SK-N-DZ (cell line): ENCODE measurements at regions not wholly inside any gene's neighbourhood (a gene's known extent, or its start where the extent isn't known, plus 50 kb on each side); places are given as distances from the start of the nearest gene placed in this dataset.

Source experiments
- DNase-seq: peaks from one replicate; pipeline ENCODE4 v3.0.0-alpha.2; 2015; ENCODE audit warnings: low spot score

DNA sequence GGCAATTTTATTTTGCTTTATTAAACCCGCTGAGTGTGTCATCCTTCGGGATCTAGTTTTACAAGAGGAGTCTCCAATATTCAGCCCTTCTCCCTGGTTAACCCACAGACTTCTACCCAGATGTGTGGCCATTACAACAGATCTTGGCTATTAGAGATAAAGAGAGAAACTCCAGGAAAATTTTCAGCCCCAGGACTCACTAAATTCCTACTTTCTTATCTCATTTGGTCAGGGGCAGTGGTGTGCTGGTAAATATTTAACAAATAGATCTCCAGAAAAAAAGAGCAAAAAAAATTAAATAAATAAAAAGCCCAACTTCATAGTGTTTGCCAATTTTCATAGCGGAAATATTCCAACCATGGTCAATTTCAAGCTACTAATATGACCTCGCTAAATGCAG lies 168.4 kb downstream of the RND3 start:
- no peak for DNase-seq

DNA sequence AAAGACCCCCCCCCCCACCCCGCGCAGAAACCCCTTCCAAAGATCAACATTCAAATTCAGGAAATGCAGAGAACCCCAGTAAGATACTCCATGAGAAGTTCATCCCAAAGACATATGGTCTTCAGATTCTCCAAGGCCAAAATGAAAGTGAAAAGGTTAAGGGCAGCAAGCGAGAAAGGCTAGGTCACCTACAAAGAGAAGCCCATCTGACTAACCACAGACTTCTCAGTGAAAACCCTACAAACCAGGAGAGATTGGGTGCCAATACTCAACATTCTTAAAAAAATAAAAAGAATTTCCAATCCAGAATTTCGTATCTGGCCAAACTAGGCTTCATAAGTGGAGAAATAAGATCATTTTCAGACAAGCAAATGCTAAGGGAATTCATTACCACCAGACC lies 175.2 kb downstream of the RND3 start:
- DNase-seq: no peak

DNA sequence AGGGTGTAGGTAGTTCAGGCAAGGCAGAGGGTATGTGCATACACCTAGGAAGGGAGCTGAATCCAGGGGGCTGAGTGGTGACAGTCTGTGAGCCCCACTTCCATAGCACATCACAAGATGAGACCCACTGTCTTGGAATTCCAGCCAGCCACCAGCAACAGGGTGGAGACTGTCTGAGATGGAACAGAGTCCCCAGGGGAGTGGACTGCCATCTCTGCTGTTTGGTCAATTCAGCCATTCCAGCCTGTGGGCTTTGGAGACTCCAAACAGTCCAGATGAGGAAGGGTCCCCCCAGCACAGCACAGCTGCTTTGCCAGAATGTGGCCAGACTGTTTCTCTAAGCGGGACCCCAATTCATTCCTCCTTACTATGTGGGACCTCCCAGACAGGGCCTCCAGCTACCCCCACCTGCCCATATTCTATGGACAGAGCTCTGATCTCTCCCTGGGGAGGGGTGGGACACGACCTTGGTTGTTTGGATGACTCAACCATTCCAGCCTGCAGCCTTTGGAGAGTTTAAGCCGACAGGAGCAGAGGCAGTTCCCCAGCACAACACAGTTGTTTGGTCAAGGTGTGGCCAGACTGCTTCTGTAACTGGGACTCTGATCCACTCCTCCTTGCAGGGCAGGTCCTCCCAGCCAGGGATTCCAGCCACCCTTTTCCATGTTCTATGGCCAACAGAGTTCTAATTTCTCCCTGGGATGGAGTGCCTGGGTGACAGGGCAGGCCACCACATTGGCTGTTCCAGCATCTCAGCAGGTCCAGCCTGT lies 178.0 kb downstream of the RND3 start:
- DNase-seq: no peak

DNA sequence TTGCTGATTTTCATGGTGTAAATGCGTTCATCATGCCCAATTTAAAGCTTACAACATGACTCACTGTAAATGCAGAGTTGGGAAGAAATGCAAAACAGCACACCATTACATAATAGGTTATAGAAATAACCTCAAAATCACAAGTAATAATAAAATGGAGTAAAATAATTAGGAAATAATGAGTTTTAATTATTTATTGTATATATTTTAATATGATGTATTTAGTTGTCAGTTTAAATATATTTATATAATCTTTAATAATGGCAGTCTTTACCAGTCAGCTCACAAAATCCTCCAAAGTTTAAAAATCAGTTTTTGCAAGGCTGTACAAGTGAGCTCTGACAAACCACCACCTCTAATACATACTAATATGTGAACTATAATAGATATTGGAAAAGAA lies 180.2 kb downstream of the RND3 start:
- DNase-seq: no peak

DNA sequence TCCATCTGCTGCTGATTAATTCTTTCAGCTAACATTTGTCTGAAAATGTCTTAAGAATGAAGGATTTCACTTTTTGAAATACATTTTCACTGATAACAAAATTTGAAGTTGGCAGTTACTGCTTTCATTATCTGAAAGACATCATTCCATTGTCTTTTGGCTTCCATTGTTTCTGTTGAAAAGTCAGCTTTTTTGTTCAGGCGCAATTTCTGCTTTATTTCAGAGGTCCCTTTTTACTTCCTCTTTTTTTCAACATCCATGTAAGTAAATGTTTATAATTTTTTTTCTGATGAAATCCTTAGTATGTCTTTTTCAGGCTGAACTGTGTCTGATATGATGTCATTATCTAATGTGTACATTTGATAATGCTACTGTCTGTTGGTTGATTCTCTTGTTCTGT lies 184.2 kb downstream of the RND3 start:
- no peak for DNase-seq

DNA sequence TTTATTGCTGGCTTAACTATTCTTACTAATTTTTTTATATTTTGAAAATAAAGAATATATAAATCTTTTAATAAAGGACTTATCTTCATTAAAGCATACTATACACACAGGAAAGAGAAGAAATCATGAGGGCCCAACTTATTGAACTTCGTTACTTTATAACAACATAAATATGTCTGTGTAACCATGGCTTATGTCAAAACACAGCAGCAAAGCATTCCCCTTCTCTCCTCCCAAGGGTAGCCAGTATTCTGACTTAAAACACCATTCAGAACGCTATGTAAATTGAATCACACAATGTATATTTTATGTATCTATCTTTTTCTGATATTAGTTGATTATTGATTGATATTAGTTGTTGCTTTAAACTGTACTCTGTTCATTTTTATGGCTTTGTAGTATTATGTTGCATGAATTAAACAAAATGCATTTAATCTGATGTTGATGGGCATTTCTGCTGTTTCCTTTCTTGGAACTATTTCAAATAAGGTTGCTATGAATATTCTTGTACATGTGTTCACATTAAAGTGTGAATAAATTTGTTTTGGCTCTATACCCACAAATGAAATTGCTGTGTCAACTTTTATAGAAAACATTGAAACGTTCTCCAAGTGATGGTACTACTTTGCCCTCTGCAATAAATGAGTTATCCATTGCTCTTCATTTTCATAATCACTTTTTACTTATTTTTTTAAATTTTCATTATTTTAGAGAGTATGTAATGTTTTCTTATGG lies 188.7 kb downstream of the RND3 start:
- DNase-seq: no peak

DNA sequence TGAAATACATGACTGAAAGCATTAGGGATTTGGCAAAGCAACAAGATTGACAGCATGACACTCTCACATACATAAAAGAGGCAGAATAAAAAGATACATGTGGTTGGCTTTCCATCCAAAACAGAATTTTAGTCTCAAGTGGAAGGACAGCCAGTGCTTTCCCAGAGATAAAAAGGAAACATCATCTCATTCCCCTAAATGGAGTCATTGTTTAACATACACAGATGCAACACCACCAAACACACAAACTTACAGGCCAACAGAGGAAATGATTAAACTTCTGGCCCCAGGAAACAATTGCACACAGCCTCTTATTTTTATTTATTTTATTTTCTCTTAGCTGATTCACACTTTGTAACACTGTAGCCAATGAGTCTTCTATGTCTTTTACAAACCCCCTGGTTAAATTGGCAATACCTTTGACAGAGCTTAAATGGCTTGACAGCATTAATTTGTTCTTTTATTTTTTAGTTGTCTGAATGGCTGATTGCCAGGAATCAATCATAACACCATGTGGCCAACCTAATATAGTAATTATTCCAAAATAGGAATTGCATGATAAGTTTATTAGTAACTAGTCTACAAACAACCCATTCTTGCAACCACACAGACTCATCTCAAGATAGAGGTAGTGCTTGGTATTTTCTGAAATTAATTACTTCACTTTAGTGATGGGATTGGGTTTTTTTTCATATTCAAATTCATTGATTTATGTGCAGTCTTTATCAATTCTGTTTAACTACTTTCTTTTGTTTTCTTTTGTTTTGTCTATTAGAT lies 190.5 kb downstream of the RND3 start:
- no peak for DNase-seq

DNA sequence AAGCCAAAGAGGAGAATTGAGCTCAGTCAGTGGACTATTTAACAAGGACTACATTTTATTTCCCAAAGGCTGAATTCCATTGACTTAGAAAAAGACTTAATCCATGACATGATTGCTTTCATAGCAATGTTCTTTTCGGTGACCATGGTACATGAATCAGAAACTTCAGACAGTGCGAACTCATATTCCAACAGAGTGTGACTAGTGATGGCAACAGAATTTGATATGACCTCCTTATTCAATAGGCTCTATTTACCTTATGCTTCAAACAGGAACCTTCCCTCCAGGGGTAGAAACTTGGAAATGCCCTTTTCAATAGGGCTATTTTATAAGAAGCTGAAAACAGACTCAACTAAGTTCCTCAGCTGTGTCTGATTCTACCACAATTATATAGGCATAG lies 191.9 kb downstream of the RND3 start:
- no peak for DNase-seq

DNA sequence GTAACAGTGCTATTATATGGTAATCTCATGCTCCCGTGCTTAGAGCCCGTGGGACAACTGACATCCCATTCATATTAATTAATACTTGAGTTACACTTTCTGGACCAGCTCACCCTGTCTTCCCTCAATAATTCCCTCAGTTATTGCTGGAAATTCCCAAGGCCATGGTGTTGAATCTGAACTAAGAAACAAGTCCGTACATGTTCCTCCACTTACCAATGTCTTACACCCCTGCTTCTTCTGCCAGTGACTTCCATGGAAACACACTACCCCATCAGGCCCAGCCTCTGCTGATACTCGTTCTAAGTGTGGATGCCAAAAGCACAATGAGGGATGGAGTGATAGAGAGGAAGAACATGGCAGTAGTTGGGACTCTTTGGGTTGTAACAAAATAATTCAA lies 193.7 kb downstream of the RND3 start:
- DNase-seq: no peak

DNA sequence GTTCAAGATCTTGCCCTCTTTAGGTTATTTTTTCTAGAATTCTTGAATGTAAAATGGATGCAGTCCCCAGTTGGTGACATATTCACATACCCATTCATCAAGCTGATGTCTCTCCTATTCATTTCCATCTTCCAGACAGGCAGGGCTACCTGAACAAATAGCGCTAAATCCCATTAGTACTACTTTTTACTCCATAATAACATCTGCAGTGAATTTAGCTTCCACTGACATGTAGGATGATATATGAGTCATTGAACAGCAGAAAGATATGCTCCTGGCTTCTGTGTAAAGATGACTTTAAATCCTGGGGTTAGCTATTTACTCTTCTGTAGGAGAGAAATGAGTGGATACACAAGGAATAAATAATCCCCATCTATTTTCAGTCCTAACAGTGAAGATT lies 194.7 kb downstream of the RND3 start:
- DNase-seq: peak; percentile 24

DNA sequence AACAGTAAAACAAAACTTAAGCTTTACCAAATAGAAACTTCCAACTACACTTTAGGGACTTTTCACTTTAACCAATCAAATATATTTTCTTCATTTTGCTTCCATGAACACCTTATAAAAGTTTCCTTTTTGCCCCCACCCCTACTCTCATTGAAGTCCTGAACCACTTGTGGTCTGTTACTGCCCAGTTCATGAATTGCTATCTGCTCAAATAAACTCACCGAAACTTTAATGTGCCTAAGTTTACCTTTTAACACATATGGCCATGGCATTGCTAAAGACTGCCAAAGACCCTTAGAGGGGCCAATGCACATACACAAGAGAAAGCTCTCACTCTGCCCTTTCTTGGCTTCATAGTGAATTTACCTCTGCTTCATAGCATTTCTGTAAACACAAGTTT lies 195.3 kb downstream of the RND3 start:
- no peak for DNase-seq

DNA sequence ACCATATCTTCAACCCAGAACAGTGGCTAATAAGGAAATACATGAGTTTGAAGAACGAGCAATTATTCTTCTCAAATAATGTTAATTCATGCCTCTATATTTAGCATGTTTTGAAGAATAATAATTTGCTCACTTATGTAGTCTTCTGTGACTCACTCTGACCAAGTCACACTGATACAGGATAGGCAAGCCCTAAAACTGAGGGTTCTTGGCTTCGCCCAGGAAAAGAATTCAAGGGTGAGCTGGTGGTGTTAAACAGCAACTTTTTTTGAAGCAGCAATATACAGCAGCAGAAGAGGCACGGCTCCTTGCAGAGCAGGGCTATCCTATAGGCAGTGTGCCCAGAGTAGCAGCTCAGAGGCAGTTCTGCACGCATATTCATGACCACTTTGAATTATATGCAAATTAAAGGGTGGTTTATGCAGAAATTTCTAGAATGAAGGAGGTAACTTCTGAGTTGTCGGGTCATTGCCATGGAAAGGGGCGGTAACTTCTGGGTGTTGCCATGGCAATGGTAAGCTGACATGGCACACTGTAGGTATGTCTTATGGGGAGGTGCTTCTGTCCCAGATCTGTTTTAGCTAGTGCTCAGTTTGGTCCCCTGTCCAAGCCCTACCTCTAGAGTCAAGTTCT lies 200.6 kb downstream of the RND3 start:
- no peak for DNase-seq

DNA sequence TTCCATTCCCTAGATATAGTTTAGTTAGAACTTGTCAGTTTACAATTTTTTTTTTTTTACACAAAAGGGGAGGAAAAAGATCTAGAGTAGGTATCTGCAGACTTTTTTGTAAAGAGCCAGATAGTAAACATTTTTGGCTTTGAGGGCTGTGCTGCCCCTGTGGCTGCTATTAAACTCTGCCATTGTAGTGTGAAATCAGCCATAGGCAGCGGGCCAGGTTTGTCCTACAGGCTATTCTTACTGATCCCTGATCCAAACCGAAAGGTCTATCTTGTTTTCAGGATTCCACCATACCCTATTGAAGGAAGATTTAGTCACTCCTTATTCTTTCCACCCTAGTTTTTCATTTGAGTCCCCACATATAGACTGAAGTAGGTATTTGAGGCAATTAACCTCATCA lies 203.4 kb downstream of the RND3 start:
- no peak for DNase-seq

DNA sequence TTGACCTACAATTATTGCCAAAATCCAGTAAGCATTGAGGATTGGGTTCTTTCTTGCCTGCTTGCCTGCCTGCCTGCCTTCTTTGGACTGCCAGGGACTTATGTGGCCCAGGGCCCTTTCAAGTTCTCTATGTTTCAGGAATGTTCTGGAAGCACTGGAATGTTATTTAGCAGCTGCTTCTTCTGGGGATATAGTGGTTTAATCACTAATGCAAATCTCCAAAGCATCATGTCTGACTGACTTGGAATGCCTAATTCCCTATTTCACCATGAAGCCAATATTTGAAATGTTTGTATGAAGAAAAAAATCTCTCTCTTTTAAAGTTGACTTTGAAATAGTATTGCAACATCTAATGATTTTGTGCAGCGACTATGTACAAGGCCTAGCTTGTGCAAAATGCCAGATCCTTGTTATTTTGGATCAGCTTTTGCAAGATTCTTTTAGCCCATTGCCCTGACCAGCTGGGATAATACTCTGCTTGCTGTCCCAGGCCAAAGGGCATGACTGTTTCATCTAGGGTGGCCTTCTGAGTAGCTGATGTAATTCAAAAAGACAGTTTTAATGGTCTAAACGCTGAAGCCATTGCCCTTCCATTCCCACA lies 204.6 kb downstream of the RND3 start:
- no peak for DNase-seq

DNA sequence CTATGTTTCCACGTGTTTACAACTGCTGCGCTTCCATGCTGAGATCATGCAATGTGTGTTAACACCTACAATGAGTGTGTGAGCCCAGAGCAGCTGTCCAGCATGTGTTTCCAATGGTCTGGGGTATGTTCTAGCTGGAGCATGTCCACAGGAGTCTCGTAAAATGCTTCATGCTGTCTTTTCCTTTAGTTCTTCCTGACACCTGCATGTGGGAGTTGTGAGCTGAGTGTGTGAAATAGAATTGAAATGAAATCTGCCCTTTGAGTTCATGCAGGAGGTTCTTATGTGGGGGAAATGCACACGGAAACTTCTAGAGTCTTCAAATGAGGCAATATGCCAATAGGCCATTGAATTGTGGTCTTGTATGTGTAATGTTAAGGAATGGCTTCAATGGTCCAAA lies 205.1 kb downstream of the RND3 start:
- DNase-seq: no peak

DNA sequence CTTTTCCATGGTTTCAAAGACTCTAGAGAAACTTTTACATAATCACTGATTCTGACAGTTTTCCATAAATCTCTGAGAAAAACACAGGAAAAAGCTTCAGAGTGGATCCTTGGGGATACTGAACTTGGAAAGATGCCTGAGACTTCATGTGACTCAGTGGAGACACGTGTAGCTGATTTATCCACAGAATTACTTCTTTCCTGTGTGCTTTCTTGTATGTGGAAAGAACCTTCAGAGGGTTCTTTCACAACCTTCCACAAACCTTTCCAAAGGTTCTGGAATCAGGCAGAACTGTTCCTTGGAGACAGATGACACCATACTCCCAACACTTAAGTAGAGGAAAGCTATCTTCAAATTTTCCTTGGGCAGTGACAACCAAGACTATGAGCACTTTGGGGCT lies 207.2 kb downstream of the RND3 start:
- DNase-seq: no peak

DNA sequence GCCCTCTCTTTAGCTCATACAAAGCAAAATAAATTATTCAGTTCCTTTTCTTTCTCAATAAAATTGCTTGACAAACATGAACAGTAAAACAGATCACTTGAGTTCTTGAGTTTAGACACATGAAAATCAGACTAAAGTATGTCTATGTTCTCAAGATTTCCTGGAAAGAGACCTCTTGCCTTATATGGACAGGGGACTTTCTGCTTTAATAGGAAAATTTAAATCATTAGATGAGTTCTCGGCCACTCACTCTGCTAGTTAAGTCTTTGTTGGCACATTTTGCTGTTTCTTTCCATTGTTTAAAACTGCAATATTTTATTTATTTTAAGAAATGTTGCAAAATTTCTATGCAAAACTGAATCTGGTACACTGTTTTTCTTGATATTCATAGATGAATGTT lies 207.8 kb downstream of the RND3 start:
- DNase-seq: no peak

DNA sequence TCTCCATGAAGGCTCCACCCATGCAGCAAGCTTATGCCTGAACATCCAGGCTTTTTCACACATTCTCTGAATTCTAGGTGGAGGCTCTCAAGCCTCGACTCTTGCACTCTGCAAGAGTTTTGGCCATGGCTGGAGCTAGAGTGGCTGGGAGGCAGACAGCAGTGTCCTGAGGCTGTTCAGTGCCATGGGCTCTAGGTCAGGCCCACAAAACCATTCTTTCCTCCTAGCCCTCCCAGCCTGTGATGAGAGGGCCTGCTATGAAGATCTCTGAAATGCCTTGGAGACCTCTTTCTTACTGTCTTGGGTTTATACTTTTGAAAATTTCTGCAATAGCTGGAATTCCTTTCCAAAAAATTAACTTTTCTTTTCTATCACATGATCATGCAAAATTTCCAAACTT lies 210.7 kb downstream of the RND3 start:
- DNase-seq: no peak

DNA sequence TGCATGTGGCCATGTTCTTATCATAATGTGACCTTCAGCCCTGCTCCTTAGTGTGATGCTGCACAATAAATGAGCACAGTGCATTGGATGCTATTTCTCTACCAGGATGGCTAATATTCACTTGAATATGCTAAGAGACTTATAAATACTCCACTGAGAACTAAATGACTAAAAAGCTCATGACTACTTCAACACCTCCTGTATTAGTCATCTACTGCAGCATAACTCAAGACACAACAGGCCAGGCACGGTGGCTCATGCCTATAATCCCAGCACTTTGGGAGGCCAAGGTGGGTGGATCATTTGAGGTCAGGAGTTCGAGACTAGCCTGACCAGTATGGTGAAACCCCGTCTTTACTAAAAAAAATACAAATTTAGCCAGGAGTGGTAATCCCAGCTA lies 213.4 kb downstream of the RND3 start:
- no peak for DNase-seq

DNA sequence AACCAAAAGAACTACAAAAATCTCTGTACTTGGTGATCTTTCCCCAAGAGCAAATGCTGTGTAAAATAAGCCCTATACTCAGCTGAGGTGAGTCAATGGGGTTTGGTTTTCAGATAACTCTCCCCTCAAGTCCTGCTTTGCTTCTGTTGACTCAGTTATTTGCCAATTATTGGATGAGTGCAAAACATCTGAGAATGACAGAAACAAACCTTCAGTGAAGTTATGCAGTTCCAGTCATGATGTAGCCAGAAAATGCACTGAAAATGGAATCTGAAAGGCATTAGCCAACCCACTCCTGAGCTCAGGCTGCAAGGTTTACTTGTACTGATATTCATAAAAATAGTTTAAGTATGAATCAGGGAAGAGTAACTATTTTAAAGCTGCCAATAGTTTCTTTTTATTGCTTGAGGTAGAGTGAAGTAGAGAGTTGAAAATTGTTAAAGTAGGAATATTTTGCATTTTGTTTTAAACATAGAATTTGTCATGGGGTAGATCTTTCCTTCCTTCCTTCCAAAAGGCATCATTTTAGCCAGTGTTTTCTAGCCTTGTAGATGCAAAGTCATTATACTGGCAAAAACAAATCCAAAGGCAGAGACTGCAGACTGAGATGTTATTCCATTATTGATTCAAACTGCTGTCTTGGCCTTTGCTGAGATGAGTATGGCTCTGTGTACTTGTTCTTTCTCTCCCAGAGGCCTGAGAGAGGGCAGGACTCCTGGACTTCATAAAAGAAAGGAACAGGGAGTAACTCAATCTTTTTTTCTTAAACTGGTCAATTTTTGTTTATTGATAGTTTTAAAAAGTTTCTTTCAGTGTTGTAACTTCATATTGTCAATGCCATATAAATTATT lies 215.3 kb downstream of the RND3 start:
- DNase-seq: no peak
